ENCODE measurements at regions not wholly inside any gene's neighbourhood (a gene's known extent, or its start where the extent isn't known, plus 50 kb on each side); places are given as distances from the start of the nearest gene placed in this dataset.

- no peak for DNase-seq
Measured at GRCh38 chr22:22092101-22092500, 109.5 kb upstream of the TOP3B start.

- no peak for DNase-seq
Measured at GRCh38 chr22:22091400-22091878, 108.9 kb upstream of the TOP3B start.

- no peak for DNase-seq
Measured at GRCh38 chr22:22090650-22091399, 108.2 kb upstream of the TOP3B start.

GRCh38 chr22:22089459-22090308, 107.1 kb upstream of the TOP3B start:
- DNase-seq = no peak

GRCh38 chr22:22088658-22089458, 106.3 kb upstream of the TOP3B start:
- DNase-seq = no peak

GRCh38 chr22:22087854-22088657, 105.5 kb upstream of the TOP3B start:
- DNase-seq = no peak

GRCh38 chr22:22086501-22087158, 104.0 kb upstream of the TOP3B start:
- DNase-seq = no peak

GRCh38 chr22:22085702-22086500, 103.3 kb upstream of the TOP3B start:
- no peak for DNase-seq

GRCh38 chr22:22084089-22084711, 101.6 kb upstream of the TOP3B start:
- DNase-seq = no peak

GRCh38 chr22:22082960-22083359, 100.4 kb upstream of the TOP3B start:
- no peak for DNase-seq

- no peak for DNase-seq
Measured at GRCh38 chr22:22082229-22082835, 99.7 kb upstream of the TOP3B start.

- no peak for DNase-seq
Measured at GRCh38 chr22:22080270-22080669, 97.7 kb upstream of the TOP3B start.

- DNase-seq = no peak
Measured at GRCh38 chr22:22079404-22080148, 97.0 kb upstream of the TOP3B start.

- DNase-seq = no peak
Measured at GRCh38 chr22:22078329-22078728, 95.7 kb upstream of the TOP3B start.

- no peak for DNase-seq
Measured at GRCh38 chr22:22076932-22077703, 94.5 kb upstream of the TOP3B start.

GRCh38 chr22:22076361-22076760, 93.8 kb upstream of the TOP3B start:
- no peak for DNase-seq

- no peak for DNase-seq
Measured at GRCh38 chr22:22075382-22076163, 93.0 kb upstream of the TOP3B start.
